Stimulated activated naive CD8-positive, alpha-beta T cell treated with anti-CD3 and anti-CD28 coated beads, Interleukin-15, Interleukin-2, amounts not matched to agents 100 U/mL and 50 U/mL, for 24 hours (primary cell): ENCODE measurements at regions not wholly inside any gene's neighbourhood (a gene's known extent, or its start where the extent isn't known, plus 50 kb on each side); places are given as distances from the start of the nearest gene placed in this dataset.

Experiments
- ATAC-seq: fragments of 150-1000 bp; cut with Tn5 transposase; one replicate; pipeline ENCODE4 v1.10.0; 2021
- DNase-seq: peaks from one replicate; pipeline ENCODE4 v3.0.0; 2021

- ATAC-seq, result no peak
- no peak for DNase-seq
These were observed 59.0 kb upstream of the ZNF726 start for GRCh38 chr19:23855676-23856075.

- ATAC-seq (no peak), DNase-seq (no peak)
These were observed 62.7 kb upstream of the ZNF726 start for GRCh38 chr19:23851966-23852365.

GRCh38 chr19:23832717-23833327 is 74.1 kb upstream of the ZNF681 start:
- ATAC-seq (no peak), DNase-seq (no peak)

- DNase-seq (no peak), ATAC-seq (no peak)
These were observed 65.3 kb upstream of the ZNF681 start for GRCh38 chr19:23823952-23824389.

GRCh38 chr19:23822735-23823134 is 64.0 kb upstream of the ZNF681 start:
- DNase-seq, result no peak
- ATAC-seq, result no peak

- DNase-seq (peak; percentile 33), ATAC-seq (no peak)
These were observed 58.8 kb upstream of the ZNF681 start for GRCh38 chr19:23817519-23817918.

GRCh38 chr19:23810496-23810895 is 51.8 kb upstream of the ZNF681 start:
- no peak for ATAC-seq
- DNase-seq, result no peak
